Right lobe of liver (tissue), 4 donors: ENCODE measurements at regions not wholly inside any gene's neighbourhood (a gene's known extent, or its start where the extent isn't known, plus 50 kb on each side); places are given as distances from the start of the nearest gene placed in this dataset.
"Not testable (repeated sequence)": the region's sequence is repeated elsewhere in the genome, so short reads cannot be mapped to it uniquely, and the experiment has no call there.

Experiments
- CTCF ChIP-seq, 4 donors: fragments of 200-600 bp in 3 of 4; fragments of 450-650 bp in 1 of 4; IDR thresholded peaks; one replicate each; pipeline versions ENCODE4 v1.5.1 to v1.8.0; 2016 to 2022; ENCODE audit warnings: antibody characterized with exemption in 4 of 4, mild to moderate bottlenecking in 2 of 4
- POLR2A ChIP-seq: fragments of 450-650 bp; IDR thresholded peaks from one replicate; pipeline ENCODE4 v1.6.1; 2017; ENCODE audit warnings: antibody characterized with exemption, mild to moderate bottlenecking
- donor health status: DM: no; HTN: no; CAD: no.
- donor health status: DM: no; HTN: no; CAD: no.
- donor health status: DM: no; HTN: yes; CAD: no.

DNA sequence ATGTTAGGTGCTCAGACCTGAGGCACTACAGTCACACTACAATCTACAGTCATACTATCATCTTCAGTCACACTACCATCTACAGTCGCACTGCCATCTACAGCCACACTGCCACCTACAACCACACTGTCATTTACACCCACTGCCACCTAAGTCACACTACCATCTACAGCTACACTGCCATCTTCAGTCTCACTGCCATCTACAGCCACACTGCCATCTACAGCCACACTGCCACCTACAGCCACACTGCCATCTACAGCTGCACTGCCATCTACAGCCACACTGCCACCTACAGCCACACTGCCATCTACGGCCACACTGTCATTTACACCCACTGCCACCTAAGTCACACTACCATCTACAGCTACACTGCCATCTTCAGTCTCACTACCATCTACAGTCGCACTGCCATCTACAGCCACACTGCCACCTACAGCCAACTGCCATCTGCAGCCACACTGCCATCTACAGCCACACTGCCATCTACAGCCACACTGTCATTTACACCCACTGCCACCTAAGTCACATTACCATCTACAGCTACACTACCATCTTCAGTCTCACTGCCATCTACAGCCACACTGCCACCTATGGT is 155.2 kb upstream of the AFDN start:
- TF ChIP-seq POLR2A, result not testable (repeated sequence)
- TF ChIP-seq CTCF (IDR thresholded peaks at IDR 0.05), result peak in 1 of 4 donors; percentile 5
